Epithelial cell of proximal tubule (primary cell): ENCODE measurements at regions not wholly inside any gene's neighbourhood (a gene's known extent, or its start where the extent isn't known, plus 50 kb on each side); places are given as distances from the start of the nearest gene placed in this dataset.
A peak's percentile ranks its signal among the peaks of the same experiment; 100 is the strongest.

Experiments
- DNase-seq: peaks from one replicate; pipeline ENCODE4 v3.0.0-alpha.2; 2011; ENCODE audit warnings: low read depth
- H3K4me3 ChIP-seq: 2 replicates; pipeline ENCODE4 v1.5.1; 2011; ENCODE audit warnings: low read depth, mild to moderate bottlenecking, low read length
- CTCF ChIP-seq: conservative IDR thresholded peaks from 2 replicates; pipeline ENCODE4 v1.5.1; 2012; ENCODE audit warnings: low read depth, mild to moderate bottlenecking, low read length

- TF ChIP-seq CTCF = no peak
- H3K4me3 ChIP-seq = no peak overlapping the region
- DNase-seq = no peak
Measured at GRCh38 chr13:72462726-72463125, 264.7 kb downstream of the MZT1 start.

GRCh38 chr13:72462166-72462565 is 265.3 kb downstream of the MZT1 start:
- no peak for TF ChIP-seq CTCF
- H3K4me3 ChIP-seq = no peak overlapping the region
- no peak for DNase-seq

DNA sequence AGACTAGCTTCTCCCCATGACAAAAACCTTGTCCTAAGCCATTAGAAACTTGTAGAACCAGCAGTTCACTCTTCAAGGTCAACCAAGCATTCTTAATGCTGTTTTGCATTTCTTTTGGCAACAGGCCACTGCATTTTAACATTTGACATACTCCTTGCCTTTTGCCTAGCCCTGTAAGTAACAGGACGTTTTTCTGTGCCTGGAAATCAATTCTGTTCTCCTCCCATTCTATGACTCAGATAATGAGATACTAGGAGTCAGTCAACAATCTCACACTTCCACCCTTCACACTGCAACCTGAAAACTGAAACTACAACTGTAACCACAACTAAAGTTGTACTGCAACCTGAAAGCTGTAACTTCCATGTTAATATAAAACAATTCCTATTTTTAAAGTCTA is 268.7 kb downstream of the MZT1 start:
- no peak overlapping the region for H3K4me3 ChIP-seq
- no peak for TF ChIP-seq CTCF
- peak; percentile 83 for DNase-seq

GRCh38 chr13:72457151-72457550 is 270.3 kb downstream of the MZT1 start:
- no peak overlapping the region for H3K4me3 ChIP-seq
- DNase-seq = no peak
- TF ChIP-seq CTCF = no peak

DNA sequence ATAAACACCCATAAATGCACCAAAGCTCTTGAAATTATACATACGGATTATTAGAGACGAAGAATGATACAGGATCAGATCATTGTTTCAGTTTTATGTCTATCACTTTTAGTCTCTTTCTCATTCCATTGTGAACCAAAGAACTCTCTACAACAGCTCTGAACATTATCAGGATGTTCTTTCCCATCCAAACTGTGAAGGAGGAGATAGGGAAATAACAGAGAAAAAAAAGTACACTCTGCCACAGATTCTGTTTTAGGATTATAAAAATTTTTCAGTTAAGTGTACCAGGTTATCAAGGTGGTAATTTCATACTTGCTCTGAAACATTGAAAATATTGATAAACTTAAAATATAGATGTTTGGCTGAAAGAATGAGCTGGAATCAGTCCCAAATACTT is 270.9 kb downstream of the MZT1 start:
- H3K4me3 ChIP-seq = no peak overlapping the region
- no peak for DNase-seq
- TF ChIP-seq CTCF = no peak

DNA sequence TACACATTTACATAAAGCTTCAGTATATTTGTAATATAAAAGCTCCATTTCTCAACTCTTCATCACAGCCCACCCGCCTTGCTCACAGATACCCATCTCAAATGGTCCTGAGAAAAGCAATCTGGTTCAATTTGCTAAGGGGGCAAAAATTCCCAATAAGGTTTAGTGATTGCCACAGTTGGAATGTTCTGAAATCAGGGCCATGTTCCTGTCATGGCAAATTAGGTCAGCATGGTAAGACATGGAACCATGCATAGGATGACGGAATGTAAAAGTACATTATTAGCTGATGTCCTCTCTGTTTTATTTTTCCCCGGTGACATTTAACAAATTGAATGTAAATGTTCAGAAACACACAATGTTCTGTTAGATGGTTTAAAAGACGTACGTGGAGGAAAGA is 274.3 kb downstream of the MZT1 start:
- DNase-seq = no peak
- TF ChIP-seq CTCF = no peak
- H3K4me3 ChIP-seq = no peak overlapping the region

- DNase-seq = no peak
- H3K4me3 ChIP-seq = no peak overlapping the region
- TF ChIP-seq CTCF = no peak
Measured at GRCh38 chr13:72448082-72448481, 279.3 kb downstream of the MZT1 start.
